M059J (cell line): ENCODE measurements at regions not wholly inside any gene's neighbourhood (a gene's known extent, or its start where the extent isn't known, plus 50 kb on each side); places are given as distances from the start of the nearest gene placed in this dataset.

Experiments
- DNase-seq: peaks from one replicate; pipeline ENCODE4 v3.0.0-alpha.2; 2012; ENCODE audit warnings: low read depth

- no peak for DNase-seq
These were observed 235.9 kb downstream of the ARRDC4 start for GRCh38 chr15:98196371-98196770.

DNA sequence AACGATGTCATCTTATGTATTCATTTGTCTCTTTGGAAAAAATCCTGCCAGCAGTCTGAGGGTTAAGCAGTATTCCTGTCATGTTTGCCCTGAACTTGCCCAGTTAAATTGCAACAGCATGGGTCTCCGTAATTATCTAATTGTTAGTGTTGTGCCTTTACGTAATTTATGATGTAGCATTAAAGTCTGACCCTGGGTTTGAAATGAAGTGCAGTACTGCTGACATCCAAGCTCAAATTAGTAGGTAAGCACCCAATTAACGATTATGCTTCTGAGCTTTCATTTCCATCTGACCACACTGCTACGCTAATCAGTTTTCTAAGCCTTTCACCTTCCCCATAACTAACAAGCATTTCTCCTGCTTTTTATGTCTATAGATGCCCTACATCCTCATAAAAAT is 241.8 kb downstream of the ARRDC4 start:
- DNase-seq, result no peak

DNA sequence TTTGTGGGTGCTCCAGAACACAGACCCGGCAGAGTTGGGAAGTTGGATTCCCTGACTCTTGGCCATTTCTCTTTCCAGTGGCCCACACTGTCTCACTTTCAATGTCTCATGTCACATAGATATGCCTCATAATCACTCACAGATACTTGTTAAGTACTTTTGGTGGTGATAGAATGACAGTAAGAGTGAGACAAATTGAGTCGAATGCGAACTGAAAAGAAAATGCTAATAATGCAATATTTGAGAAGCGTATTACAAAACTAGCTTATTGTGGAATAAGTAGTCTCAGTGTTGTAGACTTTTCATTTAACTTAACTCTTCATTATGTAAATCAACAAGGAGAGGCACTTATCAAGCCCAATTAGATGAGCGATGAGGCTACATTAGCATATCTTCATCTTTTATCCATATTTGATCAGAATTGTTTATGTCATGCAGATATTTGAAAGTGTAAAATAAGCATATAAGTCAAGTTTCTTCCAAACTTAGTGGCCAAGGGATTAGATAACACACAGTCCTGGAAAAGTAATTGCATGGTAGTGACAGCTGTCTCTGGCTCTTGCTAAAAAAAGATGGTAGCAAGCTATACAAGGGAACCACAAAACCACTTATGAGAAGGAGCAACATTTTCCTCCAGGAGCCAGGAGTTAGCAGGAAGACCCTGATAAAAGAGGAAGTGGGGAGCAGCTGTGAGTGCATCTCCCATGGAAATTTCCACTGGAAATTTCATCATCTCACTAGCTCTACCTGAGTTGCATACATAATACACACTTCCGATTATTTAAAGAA is 243.6 kb downstream of the ARRDC4 start:
- no peak for DNase-seq

DNA sequence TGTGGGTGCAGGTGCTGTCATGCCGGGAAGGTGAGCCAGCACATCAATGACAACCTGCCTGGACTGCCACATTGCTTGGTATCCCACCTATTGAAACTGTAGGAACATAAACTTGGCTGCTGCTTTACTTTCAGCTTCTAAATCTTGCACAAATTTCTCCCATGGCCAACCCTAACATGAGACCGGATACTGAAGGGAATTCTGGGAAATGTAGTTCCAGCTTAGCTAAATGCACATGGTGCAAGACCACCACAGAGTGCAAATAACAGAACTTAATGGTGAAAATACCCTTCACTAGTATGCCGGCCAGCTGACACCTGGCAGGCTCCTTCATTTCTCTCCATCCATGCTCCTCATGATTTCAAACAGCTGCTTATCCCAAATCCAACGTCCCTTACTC is 247.4 kb downstream of the ARRDC4 start:
- DNase-seq, result no peak

GRCh38 chr15:98213346-98213979 is 253.0 kb downstream of the ARRDC4 start:
- no peak for DNase-seq

DNA sequence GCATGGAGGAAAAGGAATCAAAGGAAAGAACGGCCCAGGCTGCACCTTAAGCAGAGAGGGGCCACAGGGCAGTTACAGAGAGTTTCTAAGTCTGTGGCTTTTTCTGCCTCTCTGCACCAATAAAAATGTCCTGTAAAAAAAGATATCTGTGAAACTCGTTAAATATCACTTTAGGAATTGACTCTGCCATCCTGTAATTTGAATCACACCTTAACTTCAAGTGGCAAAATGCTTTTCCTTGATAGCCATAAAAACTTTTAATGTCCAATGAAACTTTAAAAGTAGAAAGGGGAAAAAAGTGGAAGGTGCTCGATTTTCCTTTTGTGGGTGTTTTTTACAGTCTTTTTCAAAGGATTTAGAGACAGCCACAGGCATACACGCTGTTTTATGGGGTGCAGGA is 255.7 kb downstream of the ARRDC4 start:
- no peak for DNase-seq

- peak; percentile 11 for DNase-seq
These were observed 256.9 kb downstream of the ARRDC4 start for GRCh38 chr15:98217356-98217755.

GRCh38 chr15:98221144-98221543 is 260.6 kb downstream of the ARRDC4 start:
- peak; percentile 6 for DNase-seq

GRCh38 chr15:98221577-98221976 is 261.1 kb downstream of the ARRDC4 start:
- DNase-seq, result no peak

- no peak for DNase-seq
These were observed 265.6 kb downstream of the ARRDC4 start for GRCh38 chr15:98226149-98226548.

- DNase-seq, result peak; percentile 15
These were observed 266.1 kb downstream of the ARRDC4 start for GRCh38 chr15:98226578-98226977.

GRCh38 chr15:98228846-98229245 is 268.3 kb downstream of the ARRDC4 start:
- no peak for DNase-seq

GRCh38 chr15:98230975-98231374 is 270.5 kb downstream of the ARRDC4 start:
- DNase-seq, result no peak

- DNase-seq, result peak; percentile 75
These were observed 271.4 kb downstream of the ARRDC4 start for GRCh38 chr15:98231696-98232440.

GRCh38 chr15:98232761-98233160 is 272.3 kb downstream of the ARRDC4 start:
- no peak for DNase-seq

DNA sequence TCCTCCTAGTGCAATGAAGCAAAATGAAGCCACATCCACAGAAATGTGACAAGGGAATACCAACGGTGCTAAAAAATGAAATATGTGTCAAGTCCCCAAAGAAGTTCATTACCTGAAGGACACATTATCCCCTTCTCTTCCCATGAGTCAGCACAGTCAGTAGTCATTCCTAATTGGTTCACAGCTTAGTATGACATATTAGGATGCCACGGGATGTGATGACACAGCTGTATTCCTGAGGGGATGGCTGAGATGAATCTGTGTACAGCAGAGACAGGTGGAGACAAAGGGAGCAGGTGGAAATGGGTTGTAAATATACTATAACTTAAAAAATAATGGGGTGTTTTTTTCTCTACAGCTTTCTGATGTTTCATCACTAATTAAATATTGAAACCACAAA is 273.4 kb downstream of the ARRDC4 start:
- DNase-seq, result peak; percentile 12

- DNase-seq, result no peak
These were observed 279.8 kb downstream of the ARRDC4 start for GRCh38 chr15:98240303-98240702.

DNA sequence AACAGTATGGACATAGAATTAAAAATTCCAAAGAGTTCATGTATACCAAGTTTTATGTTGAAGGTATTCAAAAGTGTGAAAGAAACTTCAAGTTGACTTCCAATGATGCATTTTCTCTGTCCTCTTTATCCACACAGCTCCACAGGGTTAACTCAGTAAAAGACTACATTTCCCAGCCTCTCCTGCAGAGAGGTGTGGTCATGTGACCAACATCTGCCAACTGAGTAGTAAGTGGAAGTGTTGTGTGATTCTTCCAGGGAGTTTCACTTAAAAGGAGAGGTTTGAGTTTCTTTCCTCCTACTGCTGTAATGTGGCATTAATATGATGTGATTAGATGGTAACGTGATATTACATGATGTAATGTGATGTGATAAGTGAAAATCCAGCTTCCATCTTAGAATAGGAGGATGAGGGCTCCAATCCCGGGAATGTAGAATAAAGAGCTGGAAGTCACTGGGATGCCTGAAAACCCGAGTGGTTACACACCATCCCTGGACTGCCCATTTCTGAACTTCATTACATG is 280.6 kb downstream of the ARRDC4 start:
- peak; percentile 9 for DNase-seq

GRCh38 chr15:98257290-98257689 is 296.8 kb downstream of the ARRDC4 start:
- DNase-seq, result no peak

DNA sequence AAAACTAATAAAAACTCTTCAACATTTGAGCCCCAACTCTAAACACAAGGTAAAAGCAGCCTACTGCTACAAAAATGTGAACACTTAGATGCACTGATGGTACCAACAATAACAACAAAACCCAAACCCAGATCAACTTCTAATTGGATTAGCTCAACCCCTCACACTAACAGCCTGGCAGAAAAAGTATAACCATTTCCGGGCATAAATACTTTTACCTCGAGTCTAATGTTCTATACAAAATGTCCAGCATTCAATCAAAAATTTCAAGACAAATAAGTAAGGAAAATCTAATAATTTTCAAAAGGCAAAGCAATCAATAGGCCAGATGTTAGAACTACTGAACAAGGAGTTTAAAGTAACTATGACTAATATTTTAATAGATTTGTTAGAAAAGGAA is 303.3 kb downstream of the ARRDC4 start:
- DNase-seq, result no peak

DNA sequence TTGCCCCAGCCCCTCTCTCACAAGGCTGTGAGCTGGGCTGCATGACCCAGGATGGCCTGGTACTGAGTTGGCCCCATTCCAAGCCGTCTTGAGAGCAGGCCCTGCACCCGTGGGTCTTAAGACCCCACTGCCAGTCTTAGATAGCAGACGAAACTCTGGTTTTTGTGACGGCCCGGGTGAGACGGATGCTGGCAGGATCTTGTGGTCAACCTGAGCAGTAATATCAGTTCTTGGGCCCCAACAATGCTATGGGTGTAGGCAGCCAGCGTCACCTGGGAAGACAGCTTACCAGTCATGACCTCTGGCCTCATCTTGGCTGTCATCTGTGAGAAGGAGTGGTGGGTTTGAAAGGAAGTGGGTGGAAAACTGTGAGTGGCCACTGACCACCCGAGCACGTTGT is 305.8 kb downstream of the ARRDC4 start:
- no peak for DNase-seq

DNA sequence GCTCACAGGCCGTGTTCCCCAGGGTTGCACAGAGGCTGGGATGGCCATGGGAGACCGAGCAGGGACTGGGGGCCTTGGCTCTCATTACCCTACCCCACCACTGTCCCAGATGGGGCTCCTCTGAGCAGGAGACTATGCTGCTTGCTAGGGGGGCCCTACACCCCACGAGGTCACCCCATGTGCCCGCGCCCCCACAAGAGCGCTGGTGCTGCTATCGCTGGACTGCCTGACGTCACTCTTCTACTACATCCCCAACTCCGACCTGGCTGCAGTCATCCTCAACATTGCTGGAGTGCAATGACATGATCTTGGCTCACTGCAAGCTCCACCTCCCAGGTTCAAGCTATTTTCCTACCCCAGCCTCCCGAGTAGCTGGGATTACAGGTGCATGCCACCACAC is 307.7 kb downstream of the ARRDC4 start:
- DNase-seq, result no peak

- DNase-seq, result no peak
These were observed 312.1 kb downstream of the ARRDC4 start for GRCh38 chr15:98272625-98273024.
